AG09309 (cell line): ENCODE measurements at regions not wholly inside any gene's neighbourhood (a gene's known extent, or its start where the extent isn't known, plus 50 kb on each side); places are given as distances from the start of the nearest gene placed in this dataset.

Experiments used
- DNase-seq: peaks from one replicate; pipeline ENCODE4 v3.0.0-alpha.2; 2010; ENCODE audit warnings: low read depth
- H3K4me3 ChIP-seq: 2 replicates; pipeline ENCODE4 v1.5.1; 2011; ENCODE audit warnings: mild to moderate bottlenecking, low read depth, low read length, moderate library complexity; ENCODE audit not compliant: control insufficient read depth
- CTCF ChIP-seq: IDR thresholded peaks from 2 replicates; pipeline ENCODE4 v1.5.1; 2011; ENCODE audit warnings: mild to moderate bottlenecking, low read depth, low read length, inconsistent platforms; ENCODE audit not compliant: insufficient read depth, control insufficient read depth; ENCODE audit errors: missing control alignments

GRCh38 chr1:112079446-112079845 lies 90.0 kb upstream of the KCND3 start:
- TF ChIP-seq CTCF, result no peak
- DNase-seq, result no peak
- H3K4me3 ChIP-seq, result no peak overlapping the region

- DNase-seq, result no peak
- no peak overlapping the region for H3K4me3 ChIP-seq
- TF ChIP-seq CTCF, result no peak
Observed at GRCh38 chr1:112083487-112083886, 94.0 kb upstream of the KCND3 start.

- H3K4me3 ChIP-seq, result no peak overlapping the region
- no peak for TF ChIP-seq CTCF
- no peak for DNase-seq
Observed at GRCh38 chr1:112092656-112093371, 103.3 kb upstream of the KCND3 start.

- DNase-seq, result no peak
- H3K4me3 ChIP-seq, result no peak overlapping the region
- no peak for TF ChIP-seq CTCF
Observed at GRCh38 chr1:112093372-112093694, 103.9 kb upstream of the KCND3 start.

- no peak overlapping the region for H3K4me3 ChIP-seq
- no peak for TF ChIP-seq CTCF
- no peak for DNase-seq
Observed at GRCh38 chr1:112099979-112100378, 110.5 kb upstream of the KCND3 start.

GRCh38 chr1:112105557-112105956 lies 116.1 kb upstream of the KCND3 start:
- DNase-seq, result no peak
- H3K4me3 ChIP-seq, result no peak overlapping the region
- no peak for TF ChIP-seq CTCF

GRCh38 chr1:112110031-112110430 lies 120.6 kb upstream of the KCND3 start:
- no peak for TF ChIP-seq CTCF
- no peak for DNase-seq
- no peak overlapping the region for H3K4me3 ChIP-seq
